Astrocyte (in vitro differentiated cells and primary cell): ENCODE measurements at regions not wholly inside any gene's neighbourhood (a gene's known extent, or its start where the extent isn't known, plus 50 kb on each side); places are given as distances from the start of the nearest gene placed in this dataset.

Source experiments
- DNase-seq: peaks from one replicate; pipeline ENCODE4 v3.0.0-alpha.2; 2010; ENCODE audit warnings: low read depth
- FAIRE-seq: peaks from 2 replicates; lab custom pipeline; 2011; peaks lifted over from hg19 to GRCh38; lab: Jason Lieb, UNC
- H2AFZ ChIP-seq: 2 replicates; pipeline ENCODE4 v1.6.0; 2012; ENCODE audit warnings: low read depth, low read length, inconsistent platforms
- H3K27ac ChIP-seq: 2 replicates; pipeline ENCODE4 v1.5.1; 2011; ENCODE audit warnings: low read depth, low read length, inconsistent platforms
- H3K27me3 ChIP-seq: 2 replicates; pipeline ENCODE4 v1.6.0; 2011; ENCODE audit warnings: low read length, inconsistent platforms; ENCODE audit not compliant: insufficient read depth
- H3K36me3 ChIP-seq: 2 replicates; pipeline ENCODE4 v1.5.1; 2011; ENCODE audit warnings: low read length, inconsistent platforms; ENCODE audit not compliant: insufficient read depth
- H3K4me1 ChIP-seq: 2 replicates; pipeline ENCODE4 v1.5.1; 2011; ENCODE audit warnings: low read length, inconsistent platforms; ENCODE audit not compliant: insufficient read depth
- H3K4me2 ChIP-seq: 2 replicates; pipeline ENCODE4 v1.6.0; 2012; ENCODE audit warnings: low read length, inconsistent platforms
- H3K4me3 ChIP-seq: 2 replicates; pipeline ENCODE4 v1.5.1; 2011; ENCODE audit warnings: low read depth, mild to moderate bottlenecking, low read length, inconsistent platforms; ENCODE audit not compliant: insufficient read depth
- H3K79me2 ChIP-seq: 2 replicates; pipeline ENCODE4 v1.6.0; 2012; ENCODE audit warnings: mild to moderate bottlenecking, low read length, inconsistent platforms; ENCODE audit not compliant: insufficient read depth
- H3K9ac ChIP-seq: 2 replicates; pipeline ENCODE4 v1.6.0; 2012; ENCODE audit warnings: mild to moderate bottlenecking, low read length, inconsistent platforms
- H3K9me3 ChIP-seq: 2 replicates; pipeline ENCODE4 v1.5.1; 2012; ENCODE audit warnings: low read depth, mild to moderate bottlenecking, low read length, inconsistent platforms; ENCODE audit not compliant: insufficient read depth
- H4K20me1 ChIP-seq: 2 replicates; pipeline ENCODE4 v1.6.0; 2012; ENCODE audit warnings: low read length, inconsistent platforms; ENCODE audit not compliant: insufficient read depth
- H3K27ac Mint-ChIP-seq: one replicate; pipeline ENCODE4 v1.8.0; 2021; ENCODE audit warnings: mild to moderate bottlenecking, mixed read lengths; ENCODE audit not compliant: unreplicated experiment
- H3K27me3 Mint-ChIP-seq: one replicate; pipeline ENCODE4 v1.8.0; 2021; ENCODE audit warnings: low read depth, mixed read lengths; ENCODE audit not compliant: unreplicated experiment
- H3K36me3 Mint-ChIP-seq: one replicate; pipeline ENCODE4 v1.8.0; 2021; ENCODE audit warnings: low read depth, mixed read lengths; ENCODE audit not compliant: unreplicated experiment
- H3K4me1 Mint-ChIP-seq: one replicate; pipeline ENCODE4 v1.8.0; 2021; ENCODE audit warnings: low read depth, mixed read lengths; ENCODE audit not compliant: unreplicated experiment
- H3K4me3 Mint-ChIP-seq: one replicate; pipeline ENCODE4 v1.8.0; 2021; ENCODE audit warnings: mild to moderate bottlenecking, moderate library complexity, mixed read lengths; ENCODE audit not compliant: unreplicated experiment
- H3K9me3 Mint-ChIP-seq: one replicate; pipeline ENCODE4 v1.8.0; 2021; ENCODE audit warnings: mild to moderate bottlenecking, mixed read lengths; ENCODE audit not compliant: unreplicated experiment
- EZH2 ChIP-seq: IDR thresholded peaks from 2 replicates; pipeline ENCODE4 v1.6.1; 2012; ENCODE audit warnings: mild to moderate bottlenecking, low read length, inconsistent platforms; ENCODE audit not compliant: insufficient read depth
- TF ChIP-seq, protein P1 (sequence below): IDR thresholded peaks from 2 replicates; pipeline ENCODE4 v1.5.1; 2011; ENCODE audit warnings: low read depth, mild to moderate bottlenecking, inconsistent platforms, low read length, moderate library complexity; ENCODE audit not compliant: insufficient read depth

DNA sequence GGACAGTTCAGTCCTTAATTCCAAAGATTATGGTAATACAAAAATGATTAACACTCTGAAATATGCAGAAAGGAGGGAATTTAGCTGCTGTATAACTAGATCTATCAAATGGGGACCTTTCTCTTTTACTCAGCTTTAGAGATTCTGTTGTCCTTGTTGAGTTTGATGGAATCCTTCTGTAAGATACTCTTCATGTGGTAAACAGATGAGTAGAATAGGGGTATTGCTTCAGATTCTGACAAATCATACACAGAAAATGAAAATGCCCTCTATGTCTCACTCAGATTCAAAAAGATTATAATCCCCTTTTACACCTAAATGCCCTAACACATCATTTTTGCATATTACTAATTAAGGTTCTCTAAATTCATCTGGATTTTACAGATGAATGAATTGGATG, 50.7 kb downstream of the ARHGAP35 start:
- Mint-ChIP-seq H3K27me3 (no peaks in the 10 kb centered on the region), H3K9me3 (no peaks in the 10 kb centered on the region), H3K4me3 (no peak overlapping the region), H3K27ac (no peak overlapping the region), H3K4me1 (peaks cover 37% of the 10 kb centered on the region), H3K36me3 (no peaks in the 10 kb centered on the region)
- FAIRE-seq (no peak), DNase-seq (no peak)
- TF ChIP-seq, protein P1, sequence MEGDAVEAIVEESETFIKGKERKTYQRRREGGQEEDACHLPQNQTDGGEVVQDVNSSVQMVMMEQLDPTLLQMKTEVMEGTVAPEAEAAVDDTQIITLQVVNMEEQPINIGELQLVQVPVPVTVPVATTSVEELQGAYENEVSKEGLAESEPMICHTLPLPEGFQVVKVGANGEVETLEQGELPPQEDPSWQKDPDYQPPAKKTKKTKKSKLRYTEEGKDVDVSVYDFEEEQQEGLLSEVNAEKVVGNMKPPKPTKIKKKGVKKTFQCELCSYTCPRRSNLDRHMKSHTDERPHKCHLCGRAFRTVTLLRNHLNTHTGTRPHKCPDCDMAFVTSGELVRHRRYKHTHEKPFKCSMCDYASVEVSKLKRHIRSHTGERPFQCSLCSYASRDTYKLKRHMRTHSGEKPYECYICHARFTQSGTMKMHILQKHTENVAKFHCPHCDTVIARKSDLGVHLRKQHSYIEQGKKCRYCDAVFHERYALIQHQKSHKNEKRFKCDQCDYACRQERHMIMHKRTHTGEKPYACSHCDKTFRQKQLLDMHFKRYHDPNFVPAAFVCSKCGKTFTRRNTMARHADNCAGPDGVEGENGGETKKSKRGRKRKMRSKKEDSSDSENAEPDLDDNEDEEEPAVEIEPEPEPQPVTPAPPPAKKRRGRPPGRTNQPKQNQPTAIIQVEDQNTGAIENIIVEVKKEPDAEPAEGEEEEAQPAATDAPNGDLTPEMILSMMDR = no peak
- no peak for TF ChIP-seq EZH2
- Histone ChIP-seq H3K4me2 (no peak overlapping the region), H3K4me3 (no peak overlapping the region), H3K36me3 (no peaks in the 10 kb centered on the region), H3K27ac (no peak overlapping the region), H3K79me2 (peaks cover 100% of the 10 kb centered on the region), H2AFZ (no peak overlapping the region), H3K4me1 (peaks cover 17% of the 10 kb centered on the region), H4K20me1 (peaks cover 49% of the 10 kb centered on the region), H3K9ac (no peak overlapping the region), H3K27me3 (no peaks in the 10 kb centered on the region), H3K9me3 (no peaks in the 10 kb centered on the region)

DNA sequence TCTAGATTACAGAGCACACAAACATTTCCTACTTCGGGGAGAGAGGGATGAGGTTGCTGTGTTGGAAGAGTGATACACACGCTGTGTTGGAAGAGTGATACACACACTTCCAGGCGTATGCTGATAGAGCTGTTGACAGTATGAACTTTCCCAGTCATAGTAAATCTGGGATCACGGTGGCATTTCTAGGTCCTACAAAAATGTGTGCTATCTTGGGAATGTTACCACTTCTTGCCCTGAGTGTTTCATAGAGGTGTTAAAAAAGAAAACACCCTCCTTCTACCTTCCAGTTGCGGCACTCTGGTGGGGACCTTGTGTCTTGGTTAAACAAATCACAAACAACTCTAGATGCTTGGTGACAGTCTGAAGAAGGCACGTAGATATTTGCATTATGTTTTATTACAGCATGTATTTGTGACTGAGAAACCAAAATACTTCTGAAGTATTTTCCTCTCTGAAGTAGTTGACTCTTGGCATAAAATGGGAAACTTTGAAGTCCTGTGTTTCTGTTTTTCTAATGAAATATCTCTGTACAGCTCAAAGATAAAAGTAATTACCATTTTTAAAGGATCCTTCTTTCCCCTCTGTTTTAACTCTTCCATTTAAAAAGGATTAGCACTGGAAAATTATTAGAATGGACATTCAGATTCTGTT, 52.5 kb downstream of the ARHGAP35 start:
- Mint-ChIP-seq H3K4me1 (peaks cover 43% of the 10 kb centered on the region), H3K9me3 (no peaks in the 10 kb centered on the region), H3K4me3 (peak overlapping the region; percentile 67), H3K36me3 (peaks cover under 1% of the 10 kb centered on the region), H3K27me3 (no peaks in the 10 kb centered on the region), H3K27ac (peak overlapping the region; percentile 91)
- peaks cover 17% of the 10 kb centered on the region for H3K4me1 ChIP-seq
- no peak overlapping the region for H2AFZ ChIP-seq
- H3K36me3 ChIP-seq = no peaks in the 10 kb centered on the region
- peaks cover 56% of the 10 kb centered on the region for H4K20me1 ChIP-seq
- no peaks in the 10 kb centered on the region for H3K27me3 ChIP-seq
- DNase-seq (no peak), FAIRE-seq (no peak)
- peak overlapping the region; percentile 37 for H3K9ac ChIP-seq
- H3K79me2 ChIP-seq = peaks cover 97% of the 10 kb centered on the region
- peak overlapping the region; percentile 9 for H3K4me3 ChIP-seq
- peak overlapping the region; percentile 61 for H3K4me2 ChIP-seq
- H3K27ac ChIP-seq = peak overlapping the region; percentile 53
- TF ChIP-seq, protein P1 = no peak
- no peak for TF ChIP-seq EZH2
- H3K9me3 ChIP-seq = no peaks in the 10 kb centered on the region

DNA sequence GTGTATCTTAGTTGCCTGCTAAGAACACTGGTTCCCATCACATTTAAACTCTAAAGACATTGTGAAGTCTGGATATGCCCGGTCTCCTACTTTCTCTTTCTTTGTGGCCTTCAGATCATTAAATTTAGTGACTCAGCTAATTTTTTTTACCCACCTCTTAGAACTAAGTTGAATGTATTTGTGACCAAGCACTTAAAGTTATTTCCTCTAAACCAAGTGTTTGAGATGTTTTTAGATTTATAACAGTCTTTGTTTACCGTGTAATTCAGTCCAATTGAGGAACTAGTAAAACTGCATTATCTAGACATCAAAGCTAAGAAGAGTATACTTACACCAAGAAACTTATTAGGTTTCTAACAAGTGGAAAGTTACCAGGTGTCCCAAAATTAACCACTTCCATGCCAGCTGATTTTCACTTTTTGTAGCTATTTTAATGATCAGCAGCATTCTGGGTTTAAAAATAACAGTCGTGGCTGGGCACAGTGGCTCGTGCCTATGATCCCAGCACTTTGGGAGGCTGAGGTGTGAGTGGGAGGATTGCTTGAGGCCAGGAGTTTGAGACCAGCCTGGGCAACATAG, 53.1 kb downstream of the ARHGAP35 start:
- H3K27ac Mint-ChIP-seq = peak overlapping the region; percentile 91

More for the DNA sequence above, 53.1 kb downstream of the ARHGAP35 start:
- H3K4me2 ChIP-seq = peak overlapping the region; percentile 61
- no peaks in the 10 kb centered on the region for H3K36me3 ChIP-seq
- no peak overlapping the region for H2AFZ ChIP-seq
- Mint-ChIP-seq H3K9me3 (no peaks in the 10 kb centered on the region), H3K36me3 (peaks cover 3% of the 10 kb centered on the region), H3K4me3 (peak overlapping the region; percentile 67), H3K4me1 (peaks cover 46% of the 10 kb centered on the region), H3K27me3 (no peaks in the 10 kb centered on the region)
- H3K4me1 ChIP-seq = peaks cover 18% of the 10 kb centered on the region
- peaks cover 56% of the 10 kb centered on the region for H4K20me1 ChIP-seq
- H3K4me3 ChIP-seq = peak overlapping the region; percentile 9
- H3K27ac ChIP-seq = peak overlapping the region; percentile 53
- H3K79me2 ChIP-seq = peaks cover 97% of the 10 kb centered on the region
- no peak for TF ChIP-seq EZH2
- TF ChIP-seq, protein P1 = no peak
- H3K27me3 ChIP-seq = no peaks in the 10 kb centered on the region
- DNase-seq = peak; percentile 58
- H3K9me3 ChIP-seq = no peaks in the 10 kb centered on the region
- FAIRE-seq = no peak
- peak overlapping the region; percentile 37 for H3K9ac ChIP-seq
